ENCODE measurements at regions not wholly inside any gene's neighbourhood (a gene's known extent, or its start where the extent isn't known, plus 50 kb on each side); places are given as distances from the start of the nearest gene placed in this dataset.

GRCh38 chrX:39322496-39322895 lies 521.2 kb downstream of the MID1IP1 start:
- no peak overlapping the region for H3K4me3 ChIP-seq
- no peaks in the 10 kb centered on the region for H3K9me3 ChIP-seq
- TF ChIP-seq POLR2A (IDR thresholded peaks at IDR 0.05) (no peak), CTCF (IDR thresholded peaks at IDR 0.05) (no peak), EP300 (IDR thresholded peaks at IDR 0.05) (no peak)
- 70 to 83% methylated on average over 5 of the region's 5 CpGs for WGBS, 2 donors
- peaks cover 0 to 4% of the 10 kb centered on the region in 2 donors for H3K27me3 ChIP-seq
- H3K27ac ChIP-seq: no peak overlapping the region
- H3K36me3 ChIP-seq: no peaks in the 10 kb centered on the region
- DNase-seq (ENCODE audit: low spot score in 2 of 2): no peak
- H3K4me1 ChIP-seq: no peaks in the 10 kb centered on the region

GRCh38 chrX:39324233-39324930 lies 523.1 kb downstream of the MID1IP1 start:
- 76 to 91% methylated on average over 2 of the region's 2 CpGs for WGBS, 2 donors

GRCh38 chrX:39327255-39327654 lies 526.0 kb downstream of the MID1IP1 start:
- WGBS, 2 donors: 66 to 71% methylated on average over 6 to 7 of the region's 7 CpGs
- Histone ChIP-seq H3K27ac (no peak overlapping the region), H3K36me3 (no peaks in the 10 kb centered on the region), H3K4me3 (no peak overlapping the region), H3K4me1 (no peaks in the 10 kb centered on the region), H3K27me3 (no peaks in the 10 kb centered on the region), H3K9me3 (no peaks in the 10 kb centered on the region)
- no peak for DNase-seq (ENCODE audit: low spot score in 2 of 2)
- TF ChIP-seq POLR2A (IDR thresholded peaks at IDR 0.05) (no peak), EP300 (IDR thresholded peaks at IDR 0.05) (no peak), CTCF (IDR thresholded peaks at IDR 0.05) (no peak)

More at GRCh38 chrX:39324233-39324930, 523.1 kb downstream of the MID1IP1 start:
- Histone ChIP-seq H3K4me3 (no peak overlapping the region), H3K4me1 (no peaks in the 10 kb centered on the region), H3K9me3 (no peaks in the 10 kb centered on the region), H3K36me3 (no peaks in the 10 kb centered on the region), H3K27ac (no peak overlapping the region), H3K27me3 (peaks cover 0 to 4% of the 10 kb centered on the region in 2 donors)
- DNase-seq (ENCODE audit: low spot score in 2 of 2): no peak
- TF ChIP-seq CTCF (IDR thresholded peaks at IDR 0.05) (no peak), EP300 (IDR thresholded peaks at IDR 0.05) (no peak), POLR2A (IDR thresholded peaks at IDR 0.05) (no peak)

- Histone ChIP-seq H3K27me3 (no peaks in the 10 kb centered on the region), H3K27ac (no peak overlapping the region), H3K4me3 (no peak overlapping the region), H3K36me3 (no peaks in the 10 kb centered on the region), H3K4me1 (no peaks in the 10 kb centered on the region), H3K9me3 (no peaks in the 10 kb centered on the region)
- no peak for DNase-seq (ENCODE audit: low spot score in 2 of 2)
- 93 to 95% methylated on average over 1 of the region's 1 CpG for WGBS, 2 donors
- TF ChIP-seq POLR2A (IDR thresholded peaks at IDR 0.05) (no peak), EP300 (IDR thresholded peaks at IDR 0.05) (no peak), CTCF (IDR thresholded peaks at IDR 0.05) (no peak)
These were observed 526.4 kb downstream of the MID1IP1 start for GRCh38 chrX:39327705-39328104.

- Histone ChIP-seq H3K27me3 (no peaks in the 10 kb centered on the region), H3K9me3 (no peaks in the 10 kb centered on the region), H3K4me3 (no peak overlapping the region), H3K36me3 (no peaks in the 10 kb centered on the region), H3K27ac (no peak overlapping the region), H3K4me1 (no peaks in the 10 kb centered on the region)
- WGBS, 2 donors: 68 to 91% methylated on average over 4 of the region's 4 CpGs
- no peak for TF ChIP-seq POLR2A (IDR thresholded peaks at IDR 0.05)
- no peak for TF ChIP-seq EP300 (IDR thresholded peaks at IDR 0.05)
- no peak for TF ChIP-seq CTCF (IDR thresholded peaks at IDR 0.05)
- no peak for DNase-seq (ENCODE audit: low spot score in 2 of 2)
These were observed 527.4 kb downstream of the MID1IP1 start for GRCh38 chrX:39328661-39329060.
